H9 (cell line): ENCODE measurements at regions not wholly inside any gene's neighbourhood (a gene's known extent, or its start where the extent isn't known, plus 50 kb on each side); places are given as distances from the start of the nearest gene placed in this dataset.

Experiments used
- DNase-seq: peaks from one replicate; pipeline ENCODE4 v3.0.0-alpha.2; 2017
- H2AFZ ChIP-seq: one replicate; pipeline ENCODE4 v1.6.1; 2013; ENCODE audit warnings: mild to moderate bottlenecking, low read length, control low read depth, moderate library complexity
- H2AK5ac ChIP-seq: 2 replicates; pipeline ENCODE4 v1.6.1; 2013; ENCODE audit warnings: low read length, control low read depth, mixed read lengths; ENCODE audit not compliant: insufficient read length
- H2BK120ac ChIP-seq: one replicate; pipeline ENCODE4 v1.6.1; 2013; ENCODE audit warnings: low read depth, mild to moderate bottlenecking, low read length, control low read depth, inconsistent platforms; ENCODE audit not compliant: poor library complexity, severe bottlenecking
- H2BK12ac ChIP-seq: 2 replicates; pipeline ENCODE4 v1.6.1; 2013; ENCODE audit warnings: low read length, control low read depth, mixed read lengths, low read depth; ENCODE audit not compliant: insufficient read length
- H2BK15ac ChIP-seq: 2 replicates; pipeline ENCODE4 v1.6.1; 2013; ENCODE audit warnings: low read depth, low read length, control low read depth
- H2BK20ac ChIP-seq: one replicate; pipeline ENCODE4 v1.6.1; 2013; ENCODE audit warnings: low read depth, mild to moderate bottlenecking, low read length, control low read depth, inconsistent platforms; ENCODE audit not compliant: poor library complexity, severe bottlenecking
- H2BK5ac ChIP-seq: 2 replicates; pipeline ENCODE4 v1.6.1; 2013; ENCODE audit warnings: low read length, control low read depth, mixed read lengths; ENCODE audit not compliant: insufficient read length
- H3K14ac ChIP-seq: 2 replicates; pipeline ENCODE4 v1.6.1; 2013; ENCODE audit warnings: low read length, control low read depth; ENCODE audit not compliant: insufficient read depth
- H3K18ac ChIP-seq: 2 replicates; pipeline ENCODE4 v1.6.1; 2013; ENCODE audit warnings: low read depth, mild to moderate bottlenecking, mixed read lengths, low read length, control low read depth; ENCODE audit not compliant: insufficient read length
- H3K23ac ChIP-seq: 2 replicates; pipeline ENCODE4 v1.6.1; 2013; ENCODE audit warnings: low read length, control low read depth, mixed read lengths, low read depth; ENCODE audit not compliant: insufficient read length
- H3K23me2 ChIP-seq: 2 replicates; pipeline ENCODE4 v1.6.1; 2013; ENCODE audit warnings: low read depth, mild to moderate bottlenecking, mixed read lengths, low read length, control low read depth; ENCODE audit not compliant: insufficient read length, poor library complexity, severe bottlenecking
- H3K27ac ChIP-seq: 2 replicates; pipeline ENCODE4 v1.5.1; 2013; ENCODE audit warnings: low read length, control low read depth, mixed read lengths, low read depth; ENCODE audit not compliant: insufficient read length
- H3K27me3 ChIP-seq: 2 replicates; pipeline ENCODE4 v1.6.1; 2013; ENCODE audit warnings: low read length, control low read depth, inconsistent platforms; ENCODE audit not compliant: insufficient read depth
- H3K4ac ChIP-seq: 2 replicates; pipeline ENCODE4 v1.6.1; 2013; ENCODE audit warnings: low read depth, mild to moderate bottlenecking, control low read depth, inconsistent platforms, low read length, moderate library complexity
- H3K4me1 ChIP-seq: 2 replicates; pipeline ENCODE4 v1.6.1; 2013; ENCODE audit warnings: low read length, control low read depth, inconsistent platforms; ENCODE audit not compliant: insufficient read depth
- H3K4me2 ChIP-seq: 2 replicates; pipeline ENCODE4 v1.6.1; 2013; ENCODE audit warnings: low read length, control low read depth, mixed read lengths; ENCODE audit not compliant: insufficient read length, insufficient read depth
- H3K56ac ChIP-seq: 2 replicates; pipeline ENCODE4 v1.6.1; 2013; ENCODE audit warnings: low read depth, mild to moderate bottlenecking, mixed read lengths, low read length, control low read depth; ENCODE audit not compliant: insufficient read length
- H3K79me1 ChIP-seq: 2 replicates; pipeline ENCODE4 v1.6.1; 2013; ENCODE audit warnings: low read depth, mild to moderate bottlenecking, moderate library complexity, low read length, control low read depth, inconsistent platforms; ENCODE audit not compliant: insufficient read depth, poor library complexity, severe bottlenecking
- H3K79me2 ChIP-seq: 2 replicates; pipeline ENCODE4 v1.6.1; 2013; ENCODE audit warnings: low read length, control low read depth, inconsistent platforms; ENCODE audit not compliant: insufficient read depth
- H3K9ac ChIP-seq: 2 replicates; pipeline ENCODE4 v1.6.1; 2013; ENCODE audit warnings: low read length, control low read depth, mixed read lengths; ENCODE audit not compliant: insufficient read length; ENCODE audit errors: extremely low read depth
- H3K9me3 ChIP-seq: one replicate; pipeline ENCODE4 v1.6.1; 2013; ENCODE audit warnings: low read depth, low read length, inconsistent platforms; ENCODE audit not compliant: control insufficient read depth
- H3T11ph ChIP-seq: one replicate; pipeline ENCODE4 v1.6.1; 2013; ENCODE audit warnings: mild to moderate bottlenecking, low read length, control low read depth, inconsistent platforms
- H4K20me1 ChIP-seq: one replicate; pipeline ENCODE4 v1.6.1; 2013; ENCODE audit not compliant: control insufficient read depth, insufficient read length, insufficient read depth
- H4K5ac ChIP-seq: 2 replicates; pipeline ENCODE4 v1.6.1; 2013; ENCODE audit warnings: low read depth, mild to moderate bottlenecking, mixed read lengths, low read length, control low read depth; ENCODE audit not compliant: insufficient read length
- H4K8ac ChIP-seq: replicated peaks from 2 replicates; pipeline ENCODE4 v1.6.1; 2013; ENCODE audit warnings: low read length, control low read depth, mixed read lengths, low read depth; ENCODE audit not compliant: insufficient read length
- H4K91ac ChIP-seq: 2 replicates; pipeline ENCODE4 v1.6.1; 2013; ENCODE audit warnings: low read depth, mild to moderate bottlenecking, moderate library complexity, mixed read lengths, low read length, control low read depth; ENCODE audit not compliant: insufficient read length
- H3K27ac Mint-ChIP-seq, 3 experiments: 2 replicates in 2 of 3; 3 replicates in 1 of 3; pipeline ENCODE4 v1.8.0; 2020 to 2021; ENCODE audit warnings: mixed read lengths in 3 of 3, mild to moderate bottlenecking in 1 of 3, moderate library complexity in 1 of 3
- H3K27me3 Mint-ChIP-seq: 2 replicates; pipeline ENCODE4 v1.8.0; 2021; ENCODE audit warnings: low read depth, mild to moderate bottlenecking, moderate library complexity, mixed read lengths
- H3K36me3 Mint-ChIP-seq, 3 experiments: 2 replicates in 2 of 3; 3 replicates in 1 of 3; pipeline ENCODE4 v1.8.0; 2020 to 2021; ENCODE audit warnings: low read depth in 3 of 3, mixed read lengths in 3 of 3; ENCODE audit not compliant: insufficient read depth in 1 of 3
- H3K4me1 Mint-ChIP-seq, 2 experiments: 2 replicates each; pipeline ENCODE4 v1.8.0; 2020; ENCODE audit warnings: mixed read lengths in 2 of 2
- H3K4me3 Mint-ChIP-seq, 2 experiments: 2 replicates in 1 of 2; 3 replicates in 1 of 2; pipeline ENCODE4 v1.8.0; 2020 to 2021; ENCODE audit warnings: mild to moderate bottlenecking in 2 of 2, mixed read lengths in 2 of 2, moderate library complexity in 1 of 2
- H3K9me3 Mint-ChIP-seq, 2 experiments: 2 replicates in 1 of 2; 3 replicates in 1 of 2; pipeline ENCODE4 v1.8.0; 2020; ENCODE audit warnings: mild to moderate bottlenecking in 2 of 2, mixed read lengths in 2 of 2, moderate library complexity in 1 of 2
- whole genome bisulfite sequencing: extraction: QIAGEN DNeasy Blood & Tissue Kit; methylation state at CpG from one replicate; pipeline ENCODE4 v1.1.7; 2013; ENCODE audit warnings: missing lambda C conversion rate, low lambda C conversion rate, mixed read lengths; ENCODE audit not compliant: insufficient read length; ENCODE audit errors: extremely low coverage; 5-methylcytosine and 5-hydroxymethylcytosine counted together
- TF ChIP-seq, protein P1 (sequence below): fragments of 200-600 bp; sonication (generic); conservative IDR thresholded peaks from 3 replicates; pipeline ENCODE4 v1.8.0; 2021; ENCODE audit warnings: antibody characterized with exemption, mild to moderate bottlenecking

DNA sequence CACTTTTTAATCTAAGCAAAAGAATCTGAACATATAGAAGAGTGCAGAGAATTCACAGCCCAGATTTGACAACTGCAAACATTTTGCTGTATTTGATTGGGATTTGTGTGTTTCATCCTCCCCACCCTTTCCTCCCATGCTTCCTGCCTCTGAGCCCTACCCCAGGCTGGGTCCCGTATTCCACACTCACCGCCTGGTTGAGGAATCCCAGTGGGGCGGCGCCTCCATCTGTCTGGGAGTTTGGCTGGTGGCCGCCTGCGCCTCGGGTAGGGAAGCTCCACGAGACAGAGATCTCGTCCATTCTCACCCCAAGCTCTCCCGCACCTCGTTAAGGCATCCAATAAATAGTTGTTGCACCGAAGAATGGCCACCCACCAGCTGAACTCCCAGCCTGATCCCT lies 70.7 kb upstream of the SLC22A11 start:
- Histone ChIP-seq H4K20me1 (no peaks in the 10 kb centered on the region), H3K18ac (no peak overlapping the region), H3K9me3 (no peaks in the 10 kb centered on the region), H3K9ac (no peak overlapping the region), H3K79me2 (no peaks in the 10 kb centered on the region), H3K14ac (no peak overlapping the region), H3K4ac (no peak overlapping the region), H3K27me3 (no peaks in the 10 kb centered on the region; the same call in 1 of the 2 replicates), H2BK120ac (no peak overlapping the region), H3T11ph (no peak overlapping the region), H3K23me2 (no peaks in the 10 kb centered on the region), H4K8ac (no peak overlapping the region), H3K23ac (no peak overlapping the region), H3K56ac (no peak overlapping the region), H2BK15ac (no peak overlapping the region), H2BK12ac (no peak overlapping the region), H3K4me2 (no peak overlapping the region), H3K27ac (no peak overlapping the region), H2AK5ac (no peak overlapping the region), H2AFZ (no peak overlapping the region), H3K4me1 (no peaks in the 10 kb centered on the region), H2BK20ac (no peak overlapping the region), H2BK5ac (no peak overlapping the region), H3K79me1 (no peaks in the 10 kb centered on the region), H4K5ac (no peak overlapping the region), H4K91ac (no peak overlapping the region)
- Mint-ChIP-seq H3K4me1 (peaks cover 10 to 18% of the 10 kb centered on the region in 2 experiments), H3K27ac (no peak overlapping the region), H3K4me3 (no peak overlapping the region), H3K36me3 (no peaks in the 10 kb centered on the region; a peak in 1 of 7 replicates), H3K27me3 (peaks cover 51% of the 10 kb centered on the region), H3K9me3 (no peaks in the 10 kb centered on the region; a peak in 1 of 5 replicates)
- DNase-seq = no peak
- WGBS = no CpG with 5 or more reads among the region's 12 CpGs
- TF ChIP-seq, protein P1, sequence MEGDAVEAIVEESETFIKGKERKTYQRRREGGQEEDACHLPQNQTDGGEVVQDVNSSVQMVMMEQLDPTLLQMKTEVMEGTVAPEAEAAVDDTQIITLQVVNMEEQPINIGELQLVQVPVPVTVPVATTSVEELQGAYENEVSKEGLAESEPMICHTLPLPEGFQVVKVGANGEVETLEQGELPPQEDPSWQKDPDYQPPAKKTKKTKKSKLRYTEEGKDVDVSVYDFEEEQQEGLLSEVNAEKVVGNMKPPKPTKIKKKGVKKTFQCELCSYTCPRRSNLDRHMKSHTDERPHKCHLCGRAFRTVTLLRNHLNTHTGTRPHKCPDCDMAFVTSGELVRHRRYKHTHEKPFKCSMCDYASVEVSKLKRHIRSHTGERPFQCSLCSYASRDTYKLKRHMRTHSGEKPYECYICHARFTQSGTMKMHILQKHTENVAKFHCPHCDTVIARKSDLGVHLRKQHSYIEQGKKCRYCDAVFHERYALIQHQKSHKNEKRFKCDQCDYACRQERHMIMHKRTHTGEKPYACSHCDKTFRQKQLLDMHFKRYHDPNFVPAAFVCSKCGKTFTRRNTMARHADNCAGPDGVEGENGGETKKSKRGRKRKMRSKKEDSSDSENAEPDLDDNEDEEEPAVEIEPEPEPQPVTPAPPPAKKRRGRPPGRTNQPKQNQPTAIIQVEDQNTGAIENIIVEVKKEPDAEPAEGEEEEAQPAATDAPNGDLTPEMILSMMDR = no peak
